HEK293 (cell line): ENCODE measurements at regions not wholly inside any gene's neighbourhood (a gene's known extent, or its start where the extent isn't known, plus 50 kb on each side); places are given as distances from the start of the nearest gene placed in this dataset.

Experiments used
- KLF8 ChIP-seq: fragments of 450-650 bp; formaldehyde crosslinking; IDR thresholded peaks from 2 replicates; pipeline ENCODE4 v1.5.1; 2016; ENCODE audit warnings: missing biosample characterization, missing genetic modification characterization
- MYNN ChIP-seq: fragments of 450-650 bp; formaldehyde crosslinking; IDR thresholded peaks from 2 replicates; pipeline ENCODE4 v1.5.1; 2016; ENCODE audit warnings: missing biosample characterization, missing genetic modification characterization, borderline replicate concordance
- OSR2 ChIP-seq: fragments of 450-650 bp; formaldehyde crosslinking; IDR thresholded peaks from 2 replicates; pipeline ENCODE4 v1.5.1; 2016; ENCODE audit warnings: missing biosample characterization, missing genetic modification characterization
- SALL2 ChIP-seq: fragments of 450-650 bp; formaldehyde crosslinking; IDR thresholded peaks from 2 replicates; pipeline ENCODE4 v1.5.0; 2017; ENCODE audit warnings: missing biosample characterization, mild to moderate bottlenecking, missing genetic modification characterization, borderline replicate concordance
- YY1 ChIP-seq: fragments of 450-650 bp; formaldehyde crosslinking; IDR thresholded peaks from 2 replicates; pipeline ENCODE4 v1.5.1; 2018; ENCODE audit warnings: missing biosample characterization, missing genetic modification characterization
- ZNF133 ChIP-seq: fragments of 450-650 bp; formaldehyde crosslinking; IDR thresholded peaks from 2 replicates; pipeline ENCODE4 v1.5.1; 2016; ENCODE audit warnings: missing biosample characterization, missing genetic modification characterization
- ZNF16 ChIP-seq: fragments of 450-650 bp; formaldehyde crosslinking; IDR thresholded peaks from 2 replicates; pipeline ENCODE4 v1.5.1; 2016; ENCODE audit warnings: low read depth, missing biosample characterization, missing genetic modification characterization
- ZNF24 ChIP-seq: fragments of 450-650 bp; formaldehyde crosslinking; IDR thresholded peaks from 2 replicates; pipeline ENCODE4 v1.5.1; 2016; ENCODE audit warnings: missing biosample characterization, missing genetic modification characterization
- ZNF701 ChIP-seq: fragments of 450-650 bp; formaldehyde crosslinking; IDR thresholded peaks from 2 replicates; pipeline ENCODE4 v1.5.1; 2016; ENCODE audit warnings: missing biosample characterization, missing genetic modification characterization
- TF ChIP-seq, protein P1 (sequence below): fragments of 450-650 bp; formaldehyde crosslinking; IDR thresholded peaks from 2 replicates; pipeline ENCODE4 v1.5.1; 2016; ENCODE audit warnings: missing biosample characterization, missing genetic modification characterization
- TF ChIP-seq, protein P2 (sequence below): fragments of 450-650 bp; formaldehyde crosslinking; IDR thresholded peaks from 2 replicates; pipeline ENCODE4 v1.5.1; 2016; ENCODE audit warnings: missing biosample characterization, missing genetic modification characterization
- TF ChIP-seq, protein P3 (sequence below): fragments of 450-650 bp; formaldehyde crosslinking; IDR thresholded peaks from 2 replicates; pipeline ENCODE4 v1.5.1; 2016; ENCODE audit warnings: missing biosample characterization, missing genetic modification characterization

DNA sequence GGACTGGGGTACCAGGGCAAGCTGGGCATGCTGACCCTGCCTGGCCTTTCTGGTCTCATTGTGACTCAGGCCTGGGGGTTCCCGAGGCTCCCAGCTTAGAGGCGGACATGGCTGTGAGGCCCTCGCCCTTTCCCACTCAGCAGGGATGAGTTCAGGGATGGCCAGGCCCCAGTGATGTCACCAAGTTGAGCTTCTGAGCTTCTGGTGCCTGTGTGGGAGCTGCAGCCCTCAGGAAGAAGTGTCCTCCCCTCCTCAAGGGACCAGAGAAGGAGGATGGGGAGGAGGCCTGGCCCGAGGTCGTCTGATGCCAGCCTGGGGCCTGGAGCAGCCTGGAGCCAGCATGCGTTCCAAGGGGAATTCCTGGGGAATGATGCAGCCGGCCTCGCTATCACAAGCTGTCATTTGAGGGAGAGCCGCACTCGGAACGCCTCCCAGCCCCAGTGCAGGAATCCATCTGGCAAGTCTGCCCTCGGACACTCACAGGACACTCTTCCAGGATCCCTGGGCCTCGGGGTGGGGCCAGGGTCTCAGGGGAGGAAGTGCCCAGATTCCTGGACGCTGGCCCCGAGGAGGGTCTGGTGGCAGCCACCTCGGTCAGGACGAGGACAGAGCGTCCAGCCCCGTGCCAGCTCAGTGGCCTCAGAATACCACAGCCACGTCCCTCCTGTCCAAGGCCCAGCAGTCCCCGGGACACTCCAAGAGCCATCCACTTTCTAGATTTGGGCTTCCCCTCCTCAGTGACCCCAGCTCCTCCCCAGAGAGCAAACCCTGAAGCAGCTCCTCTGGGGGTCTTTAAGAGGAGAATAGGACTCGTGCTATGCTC is 61.2 kb upstream of the GPC1 start:
- TF ChIP-seq SALL2 (no peak), KLF8 (no peak), MYNN (tag by site-specific recombination) (no peak), OSR2 (tag by site-specific recombination) (no peak), ZNF16 (no peak), ZNF24 (tag by site-specific recombination) (no peak), ZNF133 (tag by site-specific recombination) (no peak), ZNF701 (tag by site-specific recombination) (no peak), YY1 (tag by site-specific recombination) (no peak)
- TF ChIP-seq, protein P1, sequence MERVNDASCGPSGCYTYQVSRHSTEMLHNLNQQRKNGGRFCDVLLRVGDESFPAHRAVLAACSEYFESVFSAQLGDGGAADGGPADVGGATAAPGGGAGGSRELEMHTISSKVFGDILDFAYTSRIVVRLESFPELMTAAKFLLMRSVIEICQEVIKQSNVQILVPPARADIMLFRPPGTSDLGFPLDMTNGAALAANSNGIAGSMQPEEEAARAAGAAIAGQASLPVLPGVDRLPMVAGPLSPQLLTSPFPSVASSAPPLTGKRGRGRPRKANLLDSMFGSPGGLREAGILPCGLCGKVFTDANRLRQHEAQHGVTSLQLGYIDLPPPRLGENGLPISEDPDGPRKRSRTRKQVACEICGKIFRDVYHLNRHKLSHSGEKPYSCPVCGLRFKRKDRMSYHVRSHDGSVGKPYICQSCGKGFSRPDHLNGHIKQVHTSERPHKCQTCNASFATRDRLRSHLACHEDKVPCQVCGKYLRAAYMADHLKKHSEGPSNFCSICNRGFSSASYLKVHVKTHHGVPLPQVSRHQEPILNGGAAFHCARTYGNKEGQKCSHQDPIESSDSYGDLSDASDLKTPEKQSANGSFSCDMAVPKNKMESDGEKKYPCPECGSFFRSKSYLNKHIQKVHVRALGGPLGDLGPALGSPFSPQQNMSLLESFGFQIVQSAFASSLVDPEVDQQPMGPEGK (tag by site-specific recombination) = no peak
- TF ChIP-seq, protein P2, sequence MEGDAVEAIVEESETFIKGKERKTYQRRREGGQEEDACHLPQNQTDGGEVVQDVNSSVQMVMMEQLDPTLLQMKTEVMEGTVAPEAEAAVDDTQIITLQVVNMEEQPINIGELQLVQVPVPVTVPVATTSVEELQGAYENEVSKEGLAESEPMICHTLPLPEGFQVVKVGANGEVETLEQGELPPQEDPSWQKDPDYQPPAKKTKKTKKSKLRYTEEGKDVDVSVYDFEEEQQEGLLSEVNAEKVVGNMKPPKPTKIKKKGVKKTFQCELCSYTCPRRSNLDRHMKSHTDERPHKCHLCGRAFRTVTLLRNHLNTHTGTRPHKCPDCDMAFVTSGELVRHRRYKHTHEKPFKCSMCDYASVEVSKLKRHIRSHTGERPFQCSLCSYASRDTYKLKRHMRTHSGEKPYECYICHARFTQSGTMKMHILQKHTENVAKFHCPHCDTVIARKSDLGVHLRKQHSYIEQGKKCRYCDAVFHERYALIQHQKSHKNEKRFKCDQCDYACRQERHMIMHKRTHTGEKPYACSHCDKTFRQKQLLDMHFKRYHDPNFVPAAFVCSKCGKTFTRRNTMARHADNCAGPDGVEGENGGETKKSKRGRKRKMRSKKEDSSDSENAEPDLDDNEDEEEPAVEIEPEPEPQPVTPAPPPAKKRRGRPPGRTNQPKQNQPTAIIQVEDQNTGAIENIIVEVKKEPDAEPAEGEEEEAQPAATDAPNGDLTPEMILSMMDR (tag by site-specific recombination) = no peak
- TF ChIP-seq, protein P3, sequence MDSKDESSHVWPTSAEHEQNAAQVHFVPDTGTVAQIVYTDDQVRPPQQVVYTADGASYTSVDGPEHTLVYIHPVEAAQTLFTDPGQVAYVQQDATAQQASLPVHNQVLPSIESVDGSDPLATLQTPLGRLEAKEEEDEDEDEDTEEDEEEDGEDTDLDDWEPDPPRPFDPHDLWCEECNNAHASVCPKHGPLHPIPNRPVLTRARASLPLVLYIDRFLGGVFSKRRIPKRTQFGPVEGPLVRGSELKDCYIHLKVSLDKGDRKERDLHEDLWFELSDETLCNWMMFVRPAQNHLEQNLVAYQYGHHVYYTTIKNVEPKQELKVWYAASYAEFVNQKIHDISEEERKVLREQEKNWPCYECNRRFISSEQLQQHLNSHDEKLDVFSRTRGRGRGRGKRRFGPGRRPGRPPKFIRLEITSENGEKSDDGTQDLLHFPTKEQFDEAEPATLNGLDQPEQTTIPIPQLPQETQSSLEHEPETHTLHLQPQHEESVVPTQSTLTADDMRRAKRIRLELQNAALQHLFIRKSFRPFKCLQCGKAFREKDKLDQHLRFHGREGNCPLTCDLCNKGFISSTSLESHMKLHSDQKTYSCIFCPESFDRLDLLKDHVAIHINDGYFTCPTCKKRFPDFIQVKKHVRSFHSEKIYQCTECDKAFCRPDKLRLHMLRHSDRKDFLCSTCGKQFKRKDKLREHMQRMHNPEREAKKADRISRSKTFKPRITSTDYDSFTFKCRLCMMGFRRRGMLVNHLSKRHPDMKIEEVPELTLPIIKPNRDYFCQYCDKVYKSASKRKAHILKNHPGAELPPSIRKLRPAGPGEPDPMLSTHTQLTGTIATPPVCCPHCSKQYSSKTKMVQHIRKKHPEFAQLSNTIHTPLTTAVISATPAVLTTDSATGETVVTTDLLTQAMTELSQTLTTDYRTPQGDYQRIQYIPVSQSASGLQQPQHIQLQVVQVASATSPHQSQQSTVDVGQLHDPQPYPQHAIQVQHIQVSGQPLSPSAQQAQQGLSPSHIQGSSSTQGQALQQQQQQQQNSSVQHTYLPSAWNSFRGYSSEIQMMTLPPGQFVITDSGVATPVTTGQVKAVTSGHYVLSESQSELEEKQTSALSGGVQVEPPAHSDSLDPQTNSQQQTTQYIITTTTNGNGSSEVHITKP (tag by site-specific recombination) = no peak
